PC-3 (cell line): ENCODE measurements at regions not wholly inside any gene's neighbourhood (a gene's known extent, or its start where the extent isn't known, plus 50 kb on each side); places are given as distances from the start of the nearest gene placed in this dataset.
"Not testable (repeated sequence)": the region's sequence is repeated elsewhere in the genome, so short reads cannot be mapped to it uniquely, and the experiment has no call there.

ENCODE experiments used
- ATAC-seq: fragments of 200-7000 bp; cut with Tn5 transposase; 2 replicates; pipeline ENCODE4 v1.9.1; 2020; ENCODE audit warnings: mild to moderate bottlenecking, moderate library complexity
- BruUV-seq: library from RNA; stranded (reverse); fragments of 400-500 nt; replicated peaks from 2 replicates; lab custom pipeline; 2021; lab: Mats Ljungman, UMichigan
- CTCF ChIA-PET: fragments of 300-600 bp; sonication (Branson Sonifier 250); formaldehyde crosslinking; loops from one replicate; lab custom pipeline; 2022; ENCODE audit warnings: antibody characterized with exemption; lab: Charles Lee
- POLR2A ChIA-PET: fragments of 300-600 bp; sonication (Branson Sonifier 250); formaldehyde crosslinking; loops from one replicate; lab custom pipeline; 2022; ENCODE audit warnings: antibody characterized with exemption; ENCODE audit not compliant: unreplicated experiment; lab: Charles Lee
- DNase-seq: peaks from one replicate; pipeline ENCODE4 v3.0.0-alpha.2; 2015
- H2AFZ ChIP-seq: fragments of 300-600 bp; sonication (generic); 2 replicates; pipeline ENCODE4 v1.6.0; 2016; ENCODE audit warnings: antibody characterized with exemption, low read length
- H3F3A ChIP-seq: fragments of 300-600 bp; sonication (generic); one replicate; pipeline ENCODE4 v1.6.0; 2017; ENCODE audit warnings: antibody characterized with exemption, low read length, control low read depth, mild to moderate bottlenecking; ENCODE audit not compliant: unreplicated experiment
- H3K27ac ChIP-seq: fragments of 300-600 bp; sonication (generic); 2 replicates; pipeline ENCODE4 v1.5.1; 2016; ENCODE audit warnings: mild to moderate bottlenecking, low read length
- H3K27me3 ChIP-seq: fragments of 300-600 bp; sonication (generic); 2 replicates; pipeline ENCODE4 v1.6.1; 2016; ENCODE audit warnings: low read length, mixed read lengths
- H3K36me3 ChIP-seq: fragments of 300-600 bp; sonication (generic); 2 replicates; pipeline ENCODE4 v1.6.1; 2016; ENCODE audit warnings: low read depth, mixed run types, low read length, mixed read lengths
- H3K4me1 ChIP-seq: fragments of 300-600 bp; sonication (generic); 2 replicates; pipeline ENCODE4 v1.5.1; 2016; ENCODE audit warnings: low read length; ENCODE audit not compliant: insufficient read depth
- H3K4me2 ChIP-seq: fragments of 300-600 bp; sonication (generic); 2 replicates; pipeline ENCODE4 v1.6.0; 2016; ENCODE audit warnings: low read length
- H3K4me3 ChIP-seq: fragments of 300-600 bp; sonication (generic); 2 replicates; pipeline ENCODE4 v1.5.1; 2016; ENCODE audit warnings: mild to moderate bottlenecking, low read length, mixed read lengths
- H3K79me2 ChIP-seq: fragments of 300-600 bp; sonication (generic); 2 replicates; pipeline ENCODE4 v1.6.1; 2017; ENCODE audit warnings: low read length, mixed read lengths
- H3K9ac ChIP-seq: fragments of 300-600 bp; sonication (generic); 2 replicates; pipeline ENCODE4 v1.6.0; 2016; ENCODE audit warnings: mild to moderate bottlenecking, low read length
- H3K9me2 ChIP-seq: fragments of 300-600 bp; sonication (generic); replicated peaks from 2 replicates; pipeline ENCODE4 v1.6.1; 2016; ENCODE audit warnings: mixed run types, low read length, mixed read lengths
- H3K9me3 ChIP-seq: fragments of 300-600 bp; sonication (generic); 2 replicates; pipeline ENCODE4 v1.6.1; 2016; ENCODE audit warnings: low read length, mixed read lengths
- H4K20me1 ChIP-seq: fragments of 300-600 bp; sonication (generic); 2 replicates; pipeline ENCODE4 v1.6.1; 2016; ENCODE audit warnings: low read length, mixed read lengths
- intact Hi-C: fragments of 100-400 bp; cut with micrococcal nuclease; formaldehyde crosslinking; loops from 2 replicates; pipeline ENCODE4 v1.9.0; 2023

DNA sequence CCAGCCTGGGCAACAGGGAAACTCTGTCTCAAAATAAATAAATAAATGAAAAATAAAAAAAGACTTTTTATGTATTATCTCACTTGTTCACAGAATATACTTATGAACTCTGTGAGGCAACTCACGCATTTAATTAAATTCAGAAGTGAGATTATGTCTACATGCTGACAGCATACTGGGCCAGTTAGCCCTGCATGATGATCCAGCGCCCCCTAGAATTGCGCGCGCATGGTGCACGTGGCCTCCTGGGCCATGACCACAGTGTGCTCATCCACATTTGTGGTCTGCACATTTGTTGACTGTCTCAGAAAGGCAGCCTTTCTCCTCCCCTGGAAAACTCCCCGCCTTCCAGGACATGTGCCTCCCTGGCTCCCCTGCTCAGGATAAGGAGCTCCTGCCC is 64.8 kb upstream of the METTL9 start:
- H3K4me1 ChIP-seq, H3F3A ChIP-seq, POLR2A ChIA-PET, H3K27ac ChIP-seq, H3K9me2 ChIP-seq, H3K79me2 ChIP-seq, H3K36me3 ChIP-seq, H3K27me3 ChIP-seq, BruUV-seq, DNase-seq, H3K9ac ChIP-seq, CTCF ChIA-PET, H2AFZ ChIP-seq, H3K9me3 ChIP-seq, ATAC-seq, H3K4me2 ChIP-seq, intact Hi-C loops, H3K4me3 ChIP-seq, H4K20me1 ChIP-seq: not testable (repeated sequence)

DNA sequence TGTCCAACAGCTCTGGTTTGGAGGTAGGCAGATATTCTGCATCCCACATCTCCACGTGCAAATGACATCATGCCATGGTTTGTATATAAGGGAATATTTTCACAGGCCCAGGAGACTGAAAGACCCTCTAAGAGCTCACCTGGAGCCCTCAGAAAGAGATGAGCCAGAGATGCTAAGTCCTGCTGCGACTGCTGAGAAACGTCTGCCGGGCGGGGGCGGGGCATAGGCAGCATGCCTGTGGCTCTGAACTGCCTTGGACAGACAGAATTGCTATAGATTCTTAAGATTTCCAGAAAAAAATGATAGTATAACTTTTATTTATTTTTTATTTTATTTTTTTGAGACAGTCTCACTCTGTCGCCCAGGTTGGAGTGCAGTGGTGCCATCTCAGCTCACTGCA is 64.2 kb upstream of the METTL9 start:
- intact Hi-C loops, BruUV-seq, ATAC-seq, H3K9ac ChIP-seq, DNase-seq, H3K9me2 ChIP-seq, H3K79me2 ChIP-seq, H2AFZ ChIP-seq, H3K4me1 ChIP-seq, CTCF ChIA-PET, H3F3A ChIP-seq, POLR2A ChIA-PET, H3K4me3 ChIP-seq, H4K20me1 ChIP-seq, H3K4me2 ChIP-seq, H3K36me3 ChIP-seq, H3K27me3 ChIP-seq, H3K27ac ChIP-seq, H3K9me3 ChIP-seq: not testable (repeated sequence)

DNA sequence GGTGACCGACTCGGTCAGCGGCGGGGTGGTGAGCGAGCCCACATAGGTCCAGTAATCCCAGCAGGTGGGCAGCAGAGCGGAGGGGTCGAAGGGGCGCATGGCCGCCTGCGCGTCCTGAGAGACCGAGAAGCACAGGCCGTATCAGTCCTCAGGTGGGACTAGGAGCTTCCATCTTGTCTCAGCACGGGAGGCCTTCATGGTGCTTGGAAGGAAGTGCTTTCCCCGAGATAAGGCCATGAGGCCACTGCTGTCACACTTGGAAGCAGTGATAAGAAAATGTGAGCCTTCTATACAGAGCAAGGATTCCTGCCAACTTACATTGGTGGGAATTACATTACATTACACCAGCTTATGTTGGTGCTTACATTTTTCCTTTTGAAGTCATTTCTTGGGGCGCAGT is 62.6 kb upstream of the METTL9 start:
- BruUV-seq, result not testable (repeated sequence)

DNA sequence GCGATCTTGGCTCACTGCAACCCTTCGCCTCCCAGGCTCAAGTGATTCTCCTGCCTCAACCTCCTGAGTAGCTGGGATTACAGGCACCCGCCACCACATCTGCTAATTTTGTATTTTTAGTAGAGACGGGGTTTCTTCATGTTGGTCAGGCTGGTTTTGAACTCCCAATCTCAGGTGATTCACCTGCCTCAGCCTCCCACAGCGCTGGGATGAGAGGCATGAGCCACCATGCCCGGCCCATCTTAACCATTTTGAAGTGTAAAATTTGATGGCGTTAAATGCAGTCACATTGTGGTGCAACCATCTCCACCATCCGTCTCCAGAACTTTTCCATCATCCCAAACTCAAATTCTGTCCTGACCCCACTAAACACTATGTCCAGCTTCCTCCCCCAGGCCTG is 61.8 kb upstream of the METTL9 start:
- CTCF ChIA-PET, H3K9me3 ChIP-seq, H2AFZ ChIP-seq, H3K79me2 ChIP-seq, POLR2A ChIA-PET, DNase-seq, H3K36me3 ChIP-seq, H3F3A ChIP-seq, BruUV-seq, H3K4me2 ChIP-seq, H3K27me3 ChIP-seq, H3K9ac ChIP-seq, ATAC-seq, intact Hi-C loops, H3K4me1 ChIP-seq, H3K4me3 ChIP-seq, H3K27ac ChIP-seq, H4K20me1 ChIP-seq, H3K9me2 ChIP-seq: not testable (repeated sequence)

More for the DNA sequence above, 62.6 kb upstream of the METTL9 start:
- H3F3A ChIP-seq, H2AFZ ChIP-seq, POLR2A ChIA-PET, H3K4me1 ChIP-seq, H3K4me3 ChIP-seq, H3K4me2 ChIP-seq, ATAC-seq, H3K36me3 ChIP-seq, H3K27me3 ChIP-seq, H3K9me2 ChIP-seq, CTCF ChIA-PET, H3K27ac ChIP-seq, H3K9ac ChIP-seq, intact Hi-C loops, H4K20me1 ChIP-seq, H3K9me3 ChIP-seq, H3K79me2 ChIP-seq, DNase-seq: not testable (repeated sequence)

DNA sequence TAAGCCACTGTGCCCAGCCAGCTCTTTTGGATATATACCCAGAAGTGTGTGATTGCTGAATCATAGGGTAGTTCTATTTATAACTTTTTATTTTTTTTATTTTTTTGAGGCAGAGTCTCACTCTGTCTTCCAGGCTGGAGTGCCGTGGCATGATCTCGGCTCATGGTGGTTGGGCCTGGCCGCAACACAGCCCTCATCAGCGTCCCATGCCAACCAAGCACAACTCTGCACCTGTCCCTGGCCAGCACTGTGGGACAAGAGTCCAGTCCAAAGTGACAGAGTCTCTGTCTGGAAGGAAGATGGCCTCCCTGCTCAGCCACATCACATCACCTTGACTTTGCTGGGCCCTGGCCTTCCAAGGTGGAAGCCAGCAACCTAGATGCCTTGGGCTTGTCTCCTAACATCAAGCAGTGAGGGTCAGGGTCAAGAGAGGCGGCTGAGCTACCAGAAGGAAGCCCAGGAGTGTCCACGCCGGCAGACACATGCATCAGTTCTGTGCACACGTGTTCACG is 60.2 kb upstream of the METTL9 start:
- H3F3A ChIP-seq, POLR2A ChIA-PET, H3K27me3 ChIP-seq, H3K27ac ChIP-seq, H3K4me2 ChIP-seq, H4K20me1 ChIP-seq, CTCF ChIA-PET, H3K9me2 ChIP-seq, BruUV-seq, H2AFZ ChIP-seq, DNase-seq, H3K9me3 ChIP-seq, H3K36me3 ChIP-seq, intact Hi-C loops, H3K79me2 ChIP-seq, H3K4me3 ChIP-seq, H3K9ac ChIP-seq, H3K4me1 ChIP-seq: not testable (repeated sequence)
- ATAC-seq, result peak; percentile 56

DNA sequence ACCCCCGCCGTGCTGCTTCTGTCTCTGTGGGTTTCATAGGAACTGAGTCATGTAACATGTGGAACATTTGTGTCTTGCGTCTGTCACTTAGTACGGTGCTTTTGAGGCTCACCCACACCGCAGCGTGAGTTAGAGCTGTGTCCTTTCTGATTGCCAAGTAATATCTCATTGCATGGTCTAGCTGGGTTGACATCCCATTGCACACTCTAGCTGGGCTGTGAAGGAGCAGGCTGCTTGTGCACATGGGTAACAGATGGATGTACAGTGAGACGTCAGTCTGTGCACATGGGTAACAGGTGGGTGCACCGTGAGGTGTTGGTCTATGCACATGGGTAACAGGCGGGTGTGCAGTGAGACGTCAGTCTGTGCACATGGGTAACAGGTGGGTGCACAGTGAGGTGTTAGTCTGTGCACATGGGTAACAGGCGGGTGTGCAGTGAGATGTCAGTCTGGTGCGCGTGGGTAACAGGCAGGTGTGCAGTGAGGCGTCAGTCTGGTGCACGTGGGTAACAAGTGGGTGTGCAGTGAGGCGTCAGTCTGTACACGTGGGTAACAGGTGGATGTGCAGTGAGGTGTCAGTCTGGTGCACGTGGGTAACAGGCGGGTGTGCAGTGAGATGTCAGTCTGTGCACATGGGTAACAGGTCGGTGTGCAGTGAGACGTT is 58.5 kb upstream of the METTL9 start:
- H3K36me3 ChIP-seq, H3K27ac ChIP-seq, H2AFZ ChIP-seq, H3K79me2 ChIP-seq, BruUV-seq, H3K4me3 ChIP-seq, H3K9me2 ChIP-seq, DNase-seq, H3K9ac ChIP-seq, H3K4me1 ChIP-seq, H3K4me2 ChIP-seq, H3K9me3 ChIP-seq, H3F3A ChIP-seq, H4K20me1 ChIP-seq, intact Hi-C loops, CTCF ChIA-PET, ATAC-seq, POLR2A ChIA-PET, H3K27me3 ChIP-seq: not testable (repeated sequence)

DNA sequence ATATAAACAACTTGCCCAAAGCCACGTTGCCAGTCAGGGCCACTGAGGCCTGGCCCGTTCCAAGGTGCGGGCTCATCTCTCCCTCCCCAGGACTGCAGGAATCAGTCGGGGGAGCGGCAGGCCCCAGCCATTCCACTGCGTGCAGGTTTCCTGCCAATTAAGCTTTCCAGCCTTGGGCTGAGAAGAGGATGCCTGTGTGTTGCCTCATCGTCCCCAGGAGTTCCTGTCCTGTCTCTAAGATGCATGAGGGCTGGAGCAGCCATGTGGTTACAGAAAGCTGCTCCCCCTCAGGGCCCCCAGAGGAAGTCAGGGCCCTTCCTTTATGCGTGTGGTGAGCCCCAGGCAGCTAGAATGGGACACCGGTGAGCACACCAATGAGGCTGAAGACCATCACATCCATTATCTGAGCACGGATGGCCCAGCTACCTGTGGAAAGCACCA is 57.7 kb upstream of the METTL9 start:
- H2AFZ ChIP-seq, H3K9me2 ChIP-seq, H3K27me3 ChIP-seq, POLR2A ChIA-PET, H3K4me3 ChIP-seq, H3K79me2 ChIP-seq, H3K4me1 ChIP-seq, H3K36me3 ChIP-seq, CTCF ChIA-PET, H4K20me1 ChIP-seq, BruUV-seq, DNase-seq, H3K27ac ChIP-seq, H3K9me3 ChIP-seq, ATAC-seq, H3F3A ChIP-seq, H3K4me2 ChIP-seq, intact Hi-C loops, H3K9ac ChIP-seq: not testable (repeated sequence)
